Neural progenitor cell (in vitro differentiated cells): ENCODE measurements at regions not wholly inside any gene's neighbourhood (a gene's known extent, or its start where the extent isn't known, plus 50 kb on each side); places are given as distances from the start of the nearest gene placed in this dataset.

Experiments used
- DNase-seq: peaks from one replicate; pipeline ENCODE4 v3.0.0-alpha.2; 2016; ENCODE audit warnings: low spot score
- H2AFZ ChIP-seq: fragments of 200-600 bp; sonication (generic); replicated peaks from 2 replicates; pipeline ENCODE4 v1.6.1; 2016; ENCODE audit warnings: antibody characterized with exemption
- H3F3A ChIP-seq: fragments of 200-600 bp; sonication (generic); 2 replicates; pipeline ENCODE4 v1.6.1; 2016; ENCODE audit warnings: antibody characterized with exemption, low read depth
- H3K27ac ChIP-seq: fragments of 200-600 bp; sonication (generic); 2 replicates; pipeline ENCODE4 v1.5.1; 2016; ENCODE audit warnings: mild to moderate bottlenecking
- H3K27me3 ChIP-seq: fragments of 200-600 bp; sonication (generic); 2 replicates; pipeline ENCODE4 v1.6.1; 2016; ENCODE audit warnings: mild to moderate bottlenecking, moderate library complexity
- H3K36me3 ChIP-seq: fragments of 200-600 bp; sonication (generic); 2 replicates; pipeline ENCODE4 v1.5.1; 2016
- H3K4me1 ChIP-seq: fragments of 200-600 bp; sonication (generic); 2 replicates; pipeline ENCODE4 v1.6.1; 2016; ENCODE audit warnings: mixed run types
- H3K4me2 ChIP-seq: fragments of 200-600 bp; sonication (generic); 2 replicates; pipeline ENCODE4 v1.6.1; 2016
- H3K4me3 ChIP-seq: fragments of 200-600 bp; sonication (generic); 2 replicates; pipeline ENCODE4 v1.5.1; 2016
- H3K79me2 ChIP-seq: fragments of 200-600 bp; sonication (generic); 2 replicates; pipeline ENCODE4 v1.6.1; 2016; ENCODE audit warnings: low read depth
- H3K9ac ChIP-seq: fragments of 200-600 bp; sonication (generic); 2 replicates; pipeline ENCODE4 v1.6.1; 2016
- H3K9me3 ChIP-seq: fragments of 200-600 bp; sonication (generic); 2 replicates; pipeline ENCODE4 v1.5.1; 2016; ENCODE audit warnings: low read depth
- H4K20me1 ChIP-seq: fragments of 200-600 bp; sonication (generic); 2 replicates; pipeline ENCODE4 v1.6.1; 2016; ENCODE audit warnings: low read depth
- H3K27ac Mint-ChIP-seq: 3 replicates; pipeline ENCODE4 v1.8.0; 2021; ENCODE audit warnings: mixed read lengths
- H3K27me3 Mint-ChIP-seq: 2 replicates; pipeline ENCODE4 v1.8.0; 2022; ENCODE audit warnings: low read depth, mild to moderate bottlenecking, inconsistent platforms, moderate library complexity, mixed read lengths; ENCODE audit not compliant: insufficient read depth
- H3K36me3 Mint-ChIP-seq: 3 replicates; pipeline ENCODE4 v1.8.0; 2021; ENCODE audit warnings: mixed read lengths
- H3K4me1 Mint-ChIP-seq: 3 replicates; pipeline ENCODE4 v1.8.0; 2021; ENCODE audit warnings: mixed read lengths
- H3K4me3 Mint-ChIP-seq: 3 replicates; pipeline ENCODE4 v1.8.0; 2021; ENCODE audit warnings: mild to moderate bottlenecking, moderate library complexity, mixed read lengths
- H3K9me3 Mint-ChIP-seq: 3 replicates; pipeline ENCODE4 v1.8.0; 2020; ENCODE audit warnings: mixed read lengths
- CTCF ChIP-seq: fragments of 200-600 bp; sonication (generic); IDR thresholded peaks from 2 replicates; pipeline ENCODE4 v1.5.1; 2017; ENCODE audit warnings: antibody characterized with exemption, mild to moderate bottlenecking
- EZH2 ChIP-seq: fragments of 200-600 bp; sonication (generic); IDR thresholded peaks from 2 replicates; pipeline ENCODE4 v1.6.1; 2017; ENCODE audit warnings: antibody characterized with exemption, mild to moderate bottlenecking, moderate library complexity
- EZH2phosphoT487 ChIP-seq: fragments of 200-600 bp; sonication (generic); IDR thresholded peaks from 2 replicates; pipeline ENCODE4 v1.6.1; 2017; ENCODE audit warnings: antibody characterized with exemption

DNA sequence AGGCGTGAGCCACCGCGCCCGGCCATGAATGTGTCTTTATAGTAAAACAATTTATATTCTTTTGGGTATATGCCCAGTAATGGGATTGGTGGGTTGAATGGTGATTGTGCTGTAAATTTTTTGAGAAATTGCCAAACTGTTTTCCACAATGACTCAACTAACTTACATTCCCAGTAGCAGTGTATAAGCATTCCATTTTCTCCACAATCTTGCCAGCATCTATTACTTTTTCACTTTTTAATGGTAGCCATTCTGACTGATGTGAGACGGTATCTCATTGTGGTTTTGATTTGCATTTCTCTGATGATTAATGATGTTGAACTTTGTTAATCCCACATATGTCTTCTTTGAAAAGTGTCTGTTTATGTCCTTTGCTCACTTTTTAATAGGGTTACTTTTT, 1187.9 kb downstream of the XPNPEP1 start:
- Histone ChIP-seq H3K27me3 (no peaks in the 10 kb centered on the region), H3K27ac (no peak overlapping the region), H3K79me2 (no peaks in the 10 kb centered on the region), H3K36me3 (no peaks in the 10 kb centered on the region), H3K9me3 (no peaks in the 10 kb centered on the region), H3K4me3 (no peak overlapping the region), H3F3A (no peaks in the 10 kb centered on the region), H3K9ac (no peak overlapping the region), H4K20me1 (no peaks in the 10 kb centered on the region), H3K4me1 (no peaks in the 10 kb centered on the region), H3K4me2 (no peak overlapping the region), H2AFZ (no peak overlapping the region)
- H3K27me3 Mint-ChIP-seq = peaks cover 3% of the 10 kb centered on the region
- TF ChIP-seq CTCF (no peak), EZH2 (no peak), EZH2phosphoT487 (no peak)
- no peak overlapping the region for H3K27ac Mint-ChIP-seq
- no peak for DNase-seq
- H3K4me1 Mint-ChIP-seq = no peaks in the 10 kb centered on the region
- peaks cover 6% of the 10 kb centered on the region for H3K9me3 Mint-ChIP-seq
- no peak overlapping the region for H3K4me3 Mint-ChIP-seq
- H3K36me3 Mint-ChIP-seq = no peaks in the 10 kb centered on the region

DNA sequence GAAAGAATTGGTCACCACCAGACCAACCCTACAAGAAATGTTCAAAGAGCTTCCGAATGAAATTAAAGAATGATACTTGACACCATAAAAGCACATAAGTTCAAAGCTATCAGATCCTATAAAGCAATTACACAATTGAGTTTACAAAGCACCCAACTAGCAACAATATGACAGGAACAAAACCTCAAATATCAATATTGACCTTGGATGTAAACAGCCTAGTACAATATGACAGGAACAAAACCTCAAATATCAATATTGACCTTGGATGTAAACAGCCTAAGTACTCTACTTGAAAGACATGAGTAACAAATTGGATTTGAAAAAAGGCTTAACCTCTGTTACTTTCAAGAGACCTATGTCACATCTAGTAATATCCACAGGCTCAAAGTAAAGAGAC, 1201.4 kb downstream of the XPNPEP1 start:
- no peaks in the 10 kb centered on the region for H3K9me3 ChIP-seq
- Mint-ChIP-seq H3K9me3 (peaks cover 5% of the 10 kb centered on the region), H3K36me3 (no peaks in the 10 kb centered on the region), H3K4me3 (no peak overlapping the region), H3K27me3 (peaks cover 3% of the 10 kb centered on the region), H3K4me1 (no peaks in the 10 kb centered on the region), H3K27ac (no peak overlapping the region)
- H3K27ac ChIP-seq = no peak overlapping the region
- no peak for DNase-seq
- no peak overlapping the region for H3K9ac ChIP-seq
- no peak overlapping the region for H2AFZ ChIP-seq
- no peak overlapping the region for H3K4me2 ChIP-seq
- no peaks in the 10 kb centered on the region for H3K36me3 ChIP-seq
- H3K79me2 ChIP-seq = no peaks in the 10 kb centered on the region
- no peaks in the 10 kb centered on the region for H3F3A ChIP-seq
- no peak overlapping the region for H3K4me3 ChIP-seq
- no peaks in the 10 kb centered on the region for H4K20me1 ChIP-seq
- TF ChIP-seq EZH2 (no peak), CTCF (no peak), EZH2phosphoT487 (no peak)
- no peaks in the 10 kb centered on the region for H3K27me3 ChIP-seq
- no peaks in the 10 kb centered on the region for H3K4me1 ChIP-seq

DNA sequence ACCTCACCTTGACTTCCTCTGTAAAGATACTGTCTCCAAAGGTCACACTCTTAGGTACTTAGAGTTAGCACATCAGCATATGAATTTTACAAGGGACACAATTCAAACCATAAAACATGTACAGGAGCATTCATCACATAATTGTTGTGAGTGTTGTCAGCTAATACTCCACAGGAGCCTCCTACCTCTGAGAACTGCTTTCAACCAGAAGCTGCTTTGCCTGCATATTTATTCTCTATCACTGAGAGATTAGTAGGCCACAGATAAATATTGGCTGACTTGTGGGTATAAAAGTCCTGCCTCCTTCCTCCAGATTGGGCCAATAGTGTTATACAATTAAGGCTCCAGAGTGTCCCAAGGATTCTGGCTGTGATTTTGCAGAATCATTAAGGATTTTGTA, 1207.0 kb downstream of the XPNPEP1 start:
- Mint-ChIP-seq H3K27ac (no peak overlapping the region), H3K4me1 (no peaks in the 10 kb centered on the region), H3K27me3 (no peaks in the 10 kb centered on the region), H3K9me3 (peaks cover 18% of the 10 kb centered on the region), H3K4me3 (no peak overlapping the region), H3K36me3 (no peaks in the 10 kb centered on the region)
- Histone ChIP-seq H3K79me2 (no peaks in the 10 kb centered on the region), H2AFZ (no peak overlapping the region), H3K36me3 (no peaks in the 10 kb centered on the region), H3F3A (no peaks in the 10 kb centered on the region), H3K27me3 (no peaks in the 10 kb centered on the region), H3K4me2 (no peak overlapping the region), H3K27ac (no peak overlapping the region), H3K9me3 (peaks cover 4% of the 10 kb centered on the region), H3K9ac (no peak overlapping the region), H3K4me3 (no peak overlapping the region), H4K20me1 (no peaks in the 10 kb centered on the region), H3K4me1 (no peaks in the 10 kb centered on the region)
- no peak for DNase-seq
- TF ChIP-seq EZH2phosphoT487 (no peak), EZH2 (no peak), CTCF (no peak)
